Large intestine (tissue), 3 donors: ENCODE measurements at regions not wholly inside any gene's neighbourhood (a gene's known extent, or its start where the extent isn't known, plus 50 kb on each side); places are given as distances from the start of the nearest gene placed in this dataset.

ENCODE experiments used
- DNase-seq, 2 donors: peaks; one replicate each; pipeline versions ENCODE4 v3.0.0 to v3.0.0-alpha.2; 2013
- H3K27ac ChIP-seq: one replicate; pipeline ENCODE4 v1.5.1; 2013; ENCODE audit warnings: low read length
- H3K27me3 ChIP-seq: 2 replicates; pipeline ENCODE4 v1.6.1; 2013; ENCODE audit warnings: low read length; ENCODE audit not compliant: control insufficient read depth, insufficient read depth
- H3K36me3 ChIP-seq: 2 replicates; pipeline ENCODE4 v1.6.1; 2013; ENCODE audit warnings: low read length; ENCODE audit not compliant: control insufficient read depth, insufficient read depth
- H3K4me1 ChIP-seq: one replicate; pipeline ENCODE4 v1.6.1; 2013; ENCODE audit warnings: low read length; ENCODE audit not compliant: control insufficient read depth, insufficient read depth
- H3K4me3 ChIP-seq: one replicate; pipeline ENCODE4 v1.5.1; 2013; ENCODE audit warnings: low read length
- H3K9me3 ChIP-seq: one replicate; pipeline ENCODE4 v1.6.1; 2013; ENCODE audit warnings: mild to moderate bottlenecking, low read depth, low read length, moderate library complexity; ENCODE audit not compliant: control insufficient read depth
- WGBS: methylation state at CpG from one replicate; pipeline ENCODE4 v1.1.5; 2013; ENCODE audit warnings: low lambda C conversion rate; ENCODE audit not compliant: insufficient coverage; 5-methylcytosine and 5-hydroxymethylcytosine counted together

GRCh38 chr9:117526674-117527073 lies 111.8 kb upstream of the ASTN2 start:
- Histone ChIP-seq H3K4me3 (no peak overlapping the region), H3K27ac (no peak overlapping the region), H3K9me3 (no peaks in the 10 kb centered on the region), H3K36me3 (no peaks in the 10 kb centered on the region), H3K27me3 (peaks cover 2% of the 10 kb centered on the region), H3K4me1 (no peaks in the 10 kb centered on the region)
- no peak for DNase-seq
- WGBS = 72% methylated on average over 2 of the region's 2 CpGs

- H3K9me3 ChIP-seq = no peaks in the 10 kb centered on the region
- no peaks in the 10 kb centered on the region for H3K4me1 ChIP-seq
- peaks cover 2% of the 10 kb centered on the region for H3K27me3 ChIP-seq
- DNase-seq = peak; percentile 46 to 73
- no peak overlapping the region for H3K4me3 ChIP-seq
- no peaks in the 10 kb centered on the region for H3K36me3 ChIP-seq
- H3K27ac ChIP-seq = no peak overlapping the region
- no CpG with 5 or more reads among the region's 2 CpGs for WGBS
Observed at GRCh38 chr9:117523531-117524153, 108.8 kb upstream of the ASTN2 start.

- no peak for DNase-seq
- H3K4me1 ChIP-seq = no peaks in the 10 kb centered on the region
- H3K27me3 ChIP-seq = peaks cover 2% of the 10 kb centered on the region
- H3K9me3 ChIP-seq = no peaks in the 10 kb centered on the region
- H3K36me3 ChIP-seq = no peaks in the 10 kb centered on the region
- no peak overlapping the region for H3K4me3 ChIP-seq
- WGBS = no CpG with 5 or more reads among the region's 4 CpGs
- H3K27ac ChIP-seq = no peak overlapping the region
Observed at GRCh38 chr9:117521293-117521692, 106.4 kb upstream of the ASTN2 start.

- no peaks in the 10 kb centered on the region for H3K36me3 ChIP-seq
- H3K9me3 ChIP-seq = no peaks in the 10 kb centered on the region
- WGBS = 83% methylated on average over 2 of the region's 4 CpGs
- no peak overlapping the region for H3K27ac ChIP-seq
- H3K27me3 ChIP-seq = peaks cover 2% of the 10 kb centered on the region
- no peaks in the 10 kb centered on the region for H3K4me1 ChIP-seq
- H3K4me3 ChIP-seq = no peak overlapping the region
- DNase-seq = no peak
Observed at GRCh38 chr9:117516676-117517632, 102.1 kb upstream of the ASTN2 start.

DNA sequence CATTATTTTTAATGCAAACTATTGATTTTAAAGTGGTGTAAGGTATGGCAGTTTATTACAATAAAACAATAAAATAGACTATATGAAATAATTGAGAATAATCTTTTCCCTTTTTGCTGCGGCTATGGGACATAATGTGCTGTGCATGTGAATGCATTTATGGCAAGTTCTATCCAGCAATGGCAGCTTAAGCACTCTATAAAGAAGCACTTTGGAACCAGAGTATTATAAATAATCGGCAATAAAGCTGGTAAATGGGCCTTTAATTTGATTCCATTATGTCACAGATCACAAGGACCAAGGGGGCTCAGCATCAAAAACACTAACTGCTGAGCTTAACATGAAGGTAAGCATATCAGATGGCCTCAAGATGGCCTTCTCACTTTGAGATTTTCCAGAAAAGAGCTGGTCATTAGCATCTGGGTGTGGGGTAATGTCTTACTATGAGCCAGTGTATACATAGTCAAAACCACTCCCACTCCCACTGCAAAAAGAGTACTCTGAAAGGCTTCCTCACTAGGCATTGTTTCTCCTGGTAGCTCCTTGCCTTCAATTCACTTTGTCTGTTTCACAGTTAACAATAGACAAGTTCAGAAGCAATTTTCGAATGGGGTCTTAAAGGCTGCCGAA lies 97.1 kb upstream of the ASTN2 start:
- 83% methylated on average over 3 of the region's 4 CpGs for WGBS
- Histone ChIP-seq H3K27ac (no peak overlapping the region), H3K27me3 (no peaks in the 10 kb centered on the region), H3K9me3 (no peaks in the 10 kb centered on the region), H3K36me3 (no peaks in the 10 kb centered on the region), H3K4me3 (no peak overlapping the region), H3K4me1 (no peaks in the 10 kb centered on the region)
- DNase-seq = no peak

GRCh38 chr9:117496307-117496706 lies 81.5 kb upstream of the ASTN2 start:
- no peaks in the 10 kb centered on the region for H3K9me3 ChIP-seq
- peaks cover 10% of the 10 kb centered on the region for H3K4me1 ChIP-seq
- no peak overlapping the region for H3K27ac ChIP-seq
- no peak for DNase-seq
- WGBS = no CpG with 5 or more reads among the region's 2 CpGs
- H3K27me3 ChIP-seq = no peaks in the 10 kb centered on the region
- no peak overlapping the region for H3K4me3 ChIP-seq
- no peaks in the 10 kb centered on the region for H3K36me3 ChIP-seq

- Histone ChIP-seq H3K36me3 (no peaks in the 10 kb centered on the region), H3K27me3 (no peaks in the 10 kb centered on the region), H3K9me3 (no peaks in the 10 kb centered on the region), H3K4me1 (peaks cover 23% of the 10 kb centered on the region), H3K27ac (no peak overlapping the region), H3K4me3 (no peak overlapping the region)
- DNase-seq = peak in 1 of 2 donors; percentile 43
- no CpG with 5 or more reads among the region's 3 CpGs for WGBS
Observed at GRCh38 chr9:117494401-117495090, 79.7 kb upstream of the ASTN2 start.

DNA sequence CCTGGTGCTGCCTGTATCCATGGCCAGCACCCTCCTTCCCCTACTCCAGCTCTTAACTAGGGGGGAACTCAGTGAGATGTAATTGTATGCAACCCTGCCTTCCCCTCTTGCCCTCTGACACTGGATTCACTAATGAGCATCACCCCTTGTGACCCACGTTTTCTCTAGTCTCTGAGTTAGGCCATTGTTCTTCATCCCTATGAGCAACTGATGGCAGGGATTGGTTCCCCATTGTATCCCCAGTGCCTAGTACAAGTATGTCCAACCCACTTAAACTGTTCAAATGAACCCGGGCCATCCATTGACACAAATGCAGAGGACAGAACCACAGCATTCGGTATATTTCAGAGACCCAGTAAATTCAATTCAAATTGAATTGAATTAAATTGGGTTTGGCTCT lies 77.6 kb upstream of the ASTN2 start:
- Histone ChIP-seq H3K9me3 (no peaks in the 10 kb centered on the region), H3K4me1 (peaks cover 31% of the 10 kb centered on the region), H3K27ac (no peak overlapping the region), H3K4me3 (no peak overlapping the region), H3K27me3 (no peaks in the 10 kb centered on the region), H3K36me3 (no peaks in the 10 kb centered on the region)
- WGBS = 20% methylated on average over 1 of the region's 3 CpGs
- no peak for DNase-seq

DNA sequence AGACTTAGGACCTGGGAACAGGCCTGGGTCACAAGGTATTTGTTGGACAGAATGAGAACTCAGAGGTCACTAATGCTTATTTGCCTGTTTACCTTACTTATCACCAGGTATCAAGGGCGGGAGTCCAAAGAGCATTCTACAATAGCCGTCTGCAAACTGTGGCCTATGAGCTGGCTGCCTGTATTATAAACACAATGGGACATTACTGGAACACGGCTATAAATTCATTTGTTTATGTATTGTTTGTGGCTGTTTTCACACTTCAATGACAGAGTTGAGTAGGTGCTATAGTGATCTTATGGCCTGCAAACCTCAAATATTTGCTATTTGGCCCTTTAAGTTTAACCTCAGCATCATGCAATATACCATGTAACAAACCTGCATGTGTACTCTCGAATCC lies 76.6 kb upstream of the ASTN2 start:
- Histone ChIP-seq H3K4me1 (peaks cover 31% of the 10 kb centered on the region), H3K4me3 (no peak overlapping the region), H3K27ac (peak overlapping the region; percentile 41), H3K9me3 (no peaks in the 10 kb centered on the region), H3K27me3 (no peaks in the 10 kb centered on the region), H3K36me3 (no peaks in the 10 kb centered on the region)
- WGBS = no CpG with 5 or more reads among the region's 4 CpGs
- DNase-seq = peak; percentile 85 to 94

GRCh38 chr9:117490199-117490598 lies 75.3 kb upstream of the ASTN2 start:
- Histone ChIP-seq H3K9me3 (no peaks in the 10 kb centered on the region), H3K27me3 (no peaks in the 10 kb centered on the region)

More at GRCh38 chr9:117490199-117490598, 75.3 kb upstream of the ASTN2 start:
- no peak for DNase-seq
- Histone ChIP-seq H3K27ac (no peak overlapping the region), H3K4me1 (peaks cover 31% of the 10 kb centered on the region), H3K36me3 (no peaks in the 10 kb centered on the region), H3K4me3 (no peak overlapping the region)
